SK-N-SH (cell line): ENCODE measurements at regions not wholly inside any gene's neighbourhood (a gene's known extent, or its start where the extent isn't known, plus 50 kb on each side); places are given as distances from the start of the nearest gene placed in this dataset.

ENCODE experiments used
- EP300 ChIP-seq, 2 experiments: IDR thresholded peaks; 2 replicates each; pipeline versions ENCODE4 v1.4.0 to v1.6.1; 2012; ENCODE audit warnings: borderline replicate concordance in 1 of 2, low read depth in 1 of 2, low read length in 1 of 2
- EZH2phosphoT487 ChIP-seq: fragments of 200-600 bp; sonication (generic); IDR thresholded peaks from 2 replicates; pipeline ENCODE4 v1.6.1; 2017; ENCODE audit warnings: low read depth, mixed run types, mild to moderate bottlenecking, antibody characterized with exemption, moderate library complexity, borderline replicate concordance
- FOSL2 ChIP-seq: IDR thresholded peaks from 2 replicates; pipeline ENCODE4 v1.4.0; 2012; ENCODE audit warnings: low read depth, mild to moderate bottlenecking, moderate library complexity, borderline replicate concordance
- POLR2AphosphoS5 ChIP-seq: IDR thresholded peaks from 2 replicates; pipeline ENCODE4 v1.6.1; 2012; ENCODE audit warnings: low read depth, low read length
- RAD21 ChIP-seq: IDR thresholded peaks from 2 replicates; pipeline ENCODE4 v1.6.1; 2012; ENCODE audit warnings: mild to moderate bottlenecking, low read length
- SMC3 ChIP-seq: IDR thresholded peaks from 2 replicates; pipeline ENCODE4 v1.6.1; 2012; ENCODE audit warnings: low read depth, low read length, improper control_type of control experiment
- TEAD4 ChIP-seq: IDR thresholded peaks from 2 replicates; pipeline ENCODE4 v1.4.0; 2012; ENCODE audit warnings: mild to moderate bottlenecking, borderline replicate concordance; ENCODE audit not compliant: insufficient read depth
- YY1 ChIP-seq: IDR thresholded peaks from 2 replicates; pipeline ENCODE4 v1.4.0; 2012; ENCODE audit warnings: low read depth, mild to moderate bottlenecking
- TF ChIP-seq, protein P1 (sequence below): fragments of 200-600 bp; sonication (generic); IDR thresholded peaks from 2 replicates; pipeline ENCODE4 v1.6.1; 2017; ENCODE audit warnings: antibody characterized with exemption, mild to moderate bottlenecking, moderate library complexity
- TF ChIP-seq, protein P2 (sequence below): fragments of 150-350 bp; IDR thresholded peaks from 2 replicates; pipeline ENCODE4 v1.6.1; 2017; ENCODE audit warnings: antibody characterized with exemption, low read length, low read depth, borderline replicate concordance

DNA sequence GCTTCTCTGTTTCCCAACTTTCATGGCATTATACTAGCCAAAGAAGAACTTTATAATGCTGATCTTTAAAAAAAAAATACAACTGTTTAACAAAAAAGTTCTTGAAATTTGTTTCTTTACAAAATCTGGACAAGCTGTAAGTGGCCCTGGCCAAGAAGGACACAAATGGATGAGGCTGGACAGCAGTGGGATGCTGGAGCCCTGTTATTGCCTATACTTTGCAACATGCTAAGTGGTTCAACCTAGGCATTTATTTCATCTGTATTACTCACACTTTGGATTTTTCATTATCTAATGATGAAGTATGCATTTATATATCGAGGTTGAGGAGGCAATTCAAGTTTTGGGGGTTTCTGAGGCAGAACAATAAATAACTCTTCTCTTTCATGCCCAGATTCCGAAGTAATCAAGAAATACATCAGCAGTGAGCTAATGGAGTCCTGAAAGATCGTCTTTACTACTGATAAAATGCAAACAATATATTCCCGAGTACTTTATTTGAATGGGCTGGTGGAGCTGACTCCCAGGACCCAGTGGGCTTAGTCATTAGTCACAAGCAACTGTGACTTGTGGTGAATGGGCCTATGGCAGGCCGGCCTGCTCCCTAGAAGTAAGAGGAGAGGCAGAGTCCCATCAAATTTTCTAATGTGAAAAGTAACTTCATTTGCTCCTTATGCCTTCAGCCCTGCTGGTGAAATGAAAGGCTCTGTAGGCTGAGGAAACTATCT, 177.3 kb upstream of the DPH6 start:
- no peak for TF ChIP-seq SMC3
- TF ChIP-seq, protein P1, sequence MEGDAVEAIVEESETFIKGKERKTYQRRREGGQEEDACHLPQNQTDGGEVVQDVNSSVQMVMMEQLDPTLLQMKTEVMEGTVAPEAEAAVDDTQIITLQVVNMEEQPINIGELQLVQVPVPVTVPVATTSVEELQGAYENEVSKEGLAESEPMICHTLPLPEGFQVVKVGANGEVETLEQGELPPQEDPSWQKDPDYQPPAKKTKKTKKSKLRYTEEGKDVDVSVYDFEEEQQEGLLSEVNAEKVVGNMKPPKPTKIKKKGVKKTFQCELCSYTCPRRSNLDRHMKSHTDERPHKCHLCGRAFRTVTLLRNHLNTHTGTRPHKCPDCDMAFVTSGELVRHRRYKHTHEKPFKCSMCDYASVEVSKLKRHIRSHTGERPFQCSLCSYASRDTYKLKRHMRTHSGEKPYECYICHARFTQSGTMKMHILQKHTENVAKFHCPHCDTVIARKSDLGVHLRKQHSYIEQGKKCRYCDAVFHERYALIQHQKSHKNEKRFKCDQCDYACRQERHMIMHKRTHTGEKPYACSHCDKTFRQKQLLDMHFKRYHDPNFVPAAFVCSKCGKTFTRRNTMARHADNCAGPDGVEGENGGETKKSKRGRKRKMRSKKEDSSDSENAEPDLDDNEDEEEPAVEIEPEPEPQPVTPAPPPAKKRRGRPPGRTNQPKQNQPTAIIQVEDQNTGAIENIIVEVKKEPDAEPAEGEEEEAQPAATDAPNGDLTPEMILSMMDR, result no peak
- no peak for TF ChIP-seq POLR2AphosphoS5
- peak in 1 of 2 experiments; percentile 51; a peak in 1 of 4 replicates for TF ChIP-seq EP300 (IDR thresholded peaks at IDR 0.05; ENCODE audit: borderline replicate concordance in 1 of 2, low read depth in 1 of 2, low read length in 1 of 2)
- TF ChIP-seq EZH2phosphoT487, result no peak
- no peak for TF ChIP-seq FOSL2
- 0 out of 2 replicates have a peak, but pooled peaks have one; percentile 38 for TF ChIP-seq TEAD4
- TF ChIP-seq, protein P2, sequence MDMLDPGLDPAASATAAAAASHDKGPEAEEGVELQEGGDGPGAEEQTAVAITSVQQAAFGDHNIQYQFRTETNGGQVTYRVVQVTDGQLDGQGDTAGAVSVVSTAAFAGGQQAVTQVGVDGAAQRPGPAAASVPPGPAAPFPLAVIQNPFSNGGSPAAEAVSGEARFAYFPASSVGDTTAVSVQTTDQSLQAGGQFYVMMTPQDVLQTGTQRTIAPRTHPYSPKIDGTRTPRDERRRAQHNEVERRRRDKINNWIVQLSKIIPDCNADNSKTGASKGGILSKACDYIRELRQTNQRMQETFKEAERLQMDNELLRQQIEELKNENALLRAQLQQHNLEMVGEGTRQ, result no peak
- no peak for TF ChIP-seq YY1
- no peak for TF ChIP-seq RAD21
